CD4-positive, alpha-beta T cell treated with Interleukin-10 for 1 hour (primary cell): ENCODE measurements at regions not wholly inside any gene's neighbourhood (a gene's known extent, or its start where the extent isn't known, plus 50 kb on each side); places are given as distances from the start of the nearest gene placed in this dataset.

Experiments used
- DNase-seq: peaks from one replicate; pipeline ENCODE4 v3.0.0-alpha.2; 2020

GRCh38 chr10:35704401-35704800, 62.3 kb upstream of the FZD8 start:
- no peak for DNase-seq

GRCh38 chr10:35700487-35700882, 58.4 kb upstream of the FZD8 start:
- DNase-seq = no peak

GRCh38 chr10:35699848-35700486, 57.9 kb upstream of the FZD8 start:
- DNase-seq = no peak

- no peak for DNase-seq
Observed at GRCh38 chr10:35696392-35697287, 54.5 kb upstream of the FZD8 start.

- no peak for DNase-seq
Observed at GRCh38 chr10:35693800-35694199, 51.7 kb upstream of the FZD8 start.
